ENCODE measurements at regions not wholly inside any gene's neighbourhood (a gene's known extent, or its start where the extent isn't known, plus 50 kb on each side); places are given as distances from the start of the nearest gene placed in this dataset.

DNA sequence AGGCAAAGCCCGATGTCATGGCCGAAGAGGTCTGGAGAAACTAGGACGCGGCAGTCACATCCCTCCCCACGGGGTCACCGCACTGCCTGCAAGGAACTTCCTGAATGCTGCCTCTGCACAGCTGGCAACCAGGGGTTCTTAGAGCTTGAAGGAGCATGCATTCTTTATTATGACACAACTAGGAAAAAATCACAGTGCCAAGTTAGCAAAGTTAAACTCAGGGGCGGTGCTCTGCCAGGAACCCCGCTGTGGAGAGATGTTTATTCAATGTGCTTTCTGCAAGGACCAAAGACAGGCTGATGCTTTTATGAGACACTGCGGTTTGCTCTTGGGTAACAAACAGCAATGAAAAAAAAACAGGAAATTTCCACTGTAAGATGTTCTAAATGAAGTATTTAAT lies 287.3 kb upstream of the FOXQ1 start:
- DNase-seq, result no peak
- intact Hi-C loops (cut with micrococcal nuclease; ENCODE audit: unreplicated experiment), result no loop called here
- Mint-ChIP-seq H3K4me1 (ENCODE audit: low read depth, unreplicated experiment) (peaks cover 8% of the 10 kb centered on the region), H3K36me3 (ENCODE audit: insufficient read depth, unreplicated experiment) (no peaks in the 10 kb centered on the region), H3K9me3 (ENCODE audit: low read depth, unreplicated experiment) (no peaks in the 10 kb centered on the region), H3K27ac (ENCODE audit: unreplicated experiment) (no peak overlapping the region), H3K27me3 (ENCODE audit: unreplicated experiment) (no peaks in the 10 kb centered on the region), H3K4me3 (ENCODE audit: low read depth, unreplicated experiment) (no peak overlapping the region)
- BruUV-seq (replicated peaks), result no TSS peak
- CTCF ChIA-PET, result no interaction called here
- no peak for TF ChIP-seq CTCF (IDR thresholded peaks at IDR 0.05; ENCODE audit: unreplicated experiment)

- H3K27me3 Mint-ChIP-seq (ENCODE audit: unreplicated experiment), result no peaks in the 10 kb centered on the region
Observed at GRCh38 chr6:1024161-1024560, 287.7 kb upstream of the FOXQ1 start.

DNA sequence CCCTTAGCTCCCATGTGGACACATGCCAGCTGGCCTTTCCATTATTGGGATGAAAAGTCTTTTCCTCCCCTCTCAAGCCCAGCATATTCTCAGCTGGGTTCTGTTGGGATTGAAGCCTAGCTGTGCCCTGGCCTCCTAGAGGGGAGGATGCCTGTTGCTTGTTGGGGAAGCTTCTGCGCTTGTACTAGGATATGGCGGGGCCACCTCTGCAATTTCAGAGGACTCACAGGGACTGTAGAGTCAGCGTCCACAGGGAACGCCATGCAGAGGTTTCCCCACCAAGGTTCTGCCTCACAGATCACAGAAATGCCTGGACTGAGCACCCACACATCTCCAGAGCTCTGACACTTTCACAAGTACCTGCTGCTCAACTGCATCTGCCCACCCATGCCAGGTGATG lies 288.7 kb upstream of the FOXQ1 start:
- no peak for TF ChIP-seq CTCF (IDR thresholded peaks at IDR 0.05; ENCODE audit: unreplicated experiment)
- Mint-ChIP-seq H3K4me3 (ENCODE audit: low read depth, unreplicated experiment) (no peak overlapping the region), H3K4me1 (ENCODE audit: low read depth, unreplicated experiment) (peaks cover 8% of the 10 kb centered on the region), H3K27ac (ENCODE audit: unreplicated experiment) (no peak overlapping the region), H3K9me3 (ENCODE audit: low read depth, unreplicated experiment) (no peaks in the 10 kb centered on the region), H3K36me3 (ENCODE audit: insufficient read depth, unreplicated experiment) (no peaks in the 10 kb centered on the region), H3K27me3 (ENCODE audit: unreplicated experiment) (no peaks in the 10 kb centered on the region)
- intact Hi-C loops (cut with micrococcal nuclease; ENCODE audit: unreplicated experiment), result no loop called here
- no TSS peak for BruUV-seq (replicated peaks)
- CTCF ChIA-PET, result interaction anchor here (0.6 kb wide), 1 partner anchor 402 kb away, joined by 4 read pairs; no protein-coding TSS in a partner anchor
- DNase-seq, result no peak

More at GRCh38 chr6:1024161-1024560, 287.7 kb upstream of the FOXQ1 start:
- no peak for DNase-seq
- Mint-ChIP-seq H3K36me3 (ENCODE audit: insufficient read depth, unreplicated experiment) (no peaks in the 10 kb centered on the region), H3K4me3 (ENCODE audit: low read depth, unreplicated experiment) (no peak overlapping the region), H3K4me1 (ENCODE audit: low read depth, unreplicated experiment) (peaks cover 8% of the 10 kb centered on the region), H3K27ac (ENCODE audit: unreplicated experiment) (no peak overlapping the region), H3K9me3 (ENCODE audit: low read depth, unreplicated experiment) (no peaks in the 10 kb centered on the region)
- no peak for TF ChIP-seq CTCF (IDR thresholded peaks at IDR 0.05; ENCODE audit: unreplicated experiment)
- BruUV-seq (replicated peaks), result no TSS peak
- CTCF ChIA-PET, result no interaction called here
- intact Hi-C loops (cut with micrococcal nuclease; ENCODE audit: unreplicated experiment), result no loop called here

- Mint-ChIP-seq H3K4me3 (ENCODE audit: low read depth, unreplicated experiment) (no peak overlapping the region), H3K36me3 (ENCODE audit: insufficient read depth, unreplicated experiment) (no peaks in the 10 kb centered on the region), H3K9me3 (ENCODE audit: low read depth, unreplicated experiment) (no peaks in the 10 kb centered on the region), H3K27me3 (ENCODE audit: unreplicated experiment) (no peaks in the 10 kb centered on the region), H3K27ac (ENCODE audit: unreplicated experiment) (no peak overlapping the region), H3K4me1 (ENCODE audit: low read depth, unreplicated experiment) (peaks cover 8% of the 10 kb centered on the region)
- CTCF ChIA-PET, result no interaction called here
- intact Hi-C loops (cut with micrococcal nuclease; ENCODE audit: unreplicated experiment), result no loop called here
- BruUV-seq (replicated peaks), result no TSS peak
- no peak for TF ChIP-seq CTCF (IDR thresholded peaks at IDR 0.05; ENCODE audit: unreplicated experiment)
- DNase-seq, result no peak
Observed at GRCh38 chr6:1022719-1023118, 289.2 kb upstream of the FOXQ1 start.

DNA sequence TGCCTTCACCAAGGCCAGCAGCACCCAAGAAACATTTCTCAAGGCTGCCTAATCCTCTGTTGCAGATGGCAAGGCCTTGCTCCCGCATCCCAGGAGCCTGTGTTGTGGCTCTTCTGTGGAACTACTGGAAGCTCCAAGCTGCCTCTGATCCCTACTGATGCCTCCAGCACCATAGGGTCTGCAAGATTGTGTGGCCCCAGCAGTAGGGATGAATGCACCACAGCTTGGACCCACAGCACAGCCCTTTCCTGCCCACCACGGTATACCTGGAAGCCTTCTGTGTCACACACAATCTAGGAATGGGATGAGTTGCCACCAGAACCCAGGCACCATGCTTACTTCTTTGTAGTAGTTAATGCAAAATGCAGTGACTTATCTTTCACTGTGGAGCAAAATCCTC lies 291.1 kb upstream of the FOXQ1 start:
- Mint-ChIP-seq H3K9me3 (ENCODE audit: low read depth, unreplicated experiment) (no peaks in the 10 kb centered on the region), H3K4me1 (ENCODE audit: low read depth, unreplicated experiment) (no peaks in the 10 kb centered on the region), H3K27me3 (ENCODE audit: unreplicated experiment) (no peaks in the 10 kb centered on the region), H3K36me3 (ENCODE audit: insufficient read depth, unreplicated experiment) (no peaks in the 10 kb centered on the region), H3K4me3 (ENCODE audit: low read depth, unreplicated experiment) (no peak overlapping the region), H3K27ac (ENCODE audit: unreplicated experiment) (no peak overlapping the region)
- CTCF ChIA-PET, result no interaction called here
- intact Hi-C loops (cut with micrococcal nuclease; ENCODE audit: unreplicated experiment), result no loop called here
- TF ChIP-seq CTCF (IDR thresholded peaks at IDR 0.05; ENCODE audit: unreplicated experiment), result no peak
- BruUV-seq (replicated peaks), result no TSS peak
- DNase-seq, result no peak
